A673 (cell line): ENCODE measurements at regions not wholly inside any gene's neighbourhood (a gene's known extent, or its start where the extent isn't known, plus 50 kb on each side); places are given as distances from the start of the nearest gene placed in this dataset.
"Not testable (repeated sequence)": the region's sequence is repeated elsewhere in the genome, so short reads cannot be mapped to it uniquely, and the experiment has no call there.

Source experiments
- EZH2 ChIP-seq: fragments of 200-600 bp; sonication (generic); IDR thresholded peaks from 2 replicates; pipeline ENCODE4 v1.6.1; 2017; ENCODE audit warnings: borderline replicate concordance, low read depth, mild to moderate bottlenecking, mixed read lengths, antibody characterized with exemption, low read length; ENCODE audit not compliant: poor library complexity, severe bottlenecking
- TF ChIP-seq, protein P1 (sequence below): fragments of 300-800, 200-600 bp; sonication (generic); conservative IDR thresholded peaks from 2 replicates; pipeline ENCODE4 v1.5.1; 2017; ENCODE audit warnings: low read depth, mild to moderate bottlenecking, antibody characterized with exemption, low read length, moderate library complexity, mixed read lengths

GRCh38 chr2:87499860-87500259, 248.0 kb upstream of the PLGLB2 start:
- TF ChIP-seq, protein P1, sequence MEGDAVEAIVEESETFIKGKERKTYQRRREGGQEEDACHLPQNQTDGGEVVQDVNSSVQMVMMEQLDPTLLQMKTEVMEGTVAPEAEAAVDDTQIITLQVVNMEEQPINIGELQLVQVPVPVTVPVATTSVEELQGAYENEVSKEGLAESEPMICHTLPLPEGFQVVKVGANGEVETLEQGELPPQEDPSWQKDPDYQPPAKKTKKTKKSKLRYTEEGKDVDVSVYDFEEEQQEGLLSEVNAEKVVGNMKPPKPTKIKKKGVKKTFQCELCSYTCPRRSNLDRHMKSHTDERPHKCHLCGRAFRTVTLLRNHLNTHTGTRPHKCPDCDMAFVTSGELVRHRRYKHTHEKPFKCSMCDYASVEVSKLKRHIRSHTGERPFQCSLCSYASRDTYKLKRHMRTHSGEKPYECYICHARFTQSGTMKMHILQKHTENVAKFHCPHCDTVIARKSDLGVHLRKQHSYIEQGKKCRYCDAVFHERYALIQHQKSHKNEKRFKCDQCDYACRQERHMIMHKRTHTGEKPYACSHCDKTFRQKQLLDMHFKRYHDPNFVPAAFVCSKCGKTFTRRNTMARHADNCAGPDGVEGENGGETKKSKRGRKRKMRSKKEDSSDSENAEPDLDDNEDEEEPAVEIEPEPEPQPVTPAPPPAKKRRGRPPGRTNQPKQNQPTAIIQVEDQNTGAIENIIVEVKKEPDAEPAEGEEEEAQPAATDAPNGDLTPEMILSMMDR, result not testable (repeated sequence)
- not testable (repeated sequence) for TF ChIP-seq EZH2
